Islet precursor cell (in vitro differentiated cells): ENCODE measurements at regions not wholly inside any gene's neighbourhood (a gene's known extent, or its start where the extent isn't known, plus 50 kb on each side); places are given as distances from the start of the nearest gene placed in this dataset.
"Not testable (repeated sequence)": the region's sequence is repeated elsewhere in the genome, so short reads cannot be mapped to it uniquely, and the experiment has no call there.

ENCODE experiments used
- DNase-seq: peaks from one replicate; pipeline ENCODE4 v3.0.0-alpha.2; 2018

GRCh38 chr14:27267876-27268275, 670.0 kb upstream of the NOVA1 start:
- no peak for DNase-seq

- no peak for DNase-seq
Observed at GRCh38 chr14:27270716-27271115, 672.9 kb upstream of the NOVA1 start.

- DNase-seq: no peak
Observed at GRCh38 chr14:27278341-27278740, 680.5 kb upstream of the NOVA1 start.

GRCh38 chr14:27305441-27305945, 707.7 kb upstream of the NOVA1 start:
- DNase-seq: no peak

- DNase-seq: not testable (repeated sequence)
Observed at GRCh38 chr14:27312730-27313129, 714.9 kb upstream of the NOVA1 start.

- DNase-seq: no peak
Observed at GRCh38 chr14:27314231-27314630, 716.4 kb upstream of the NOVA1 start.

- DNase-seq: no peak
Observed at GRCh38 chr14:27315477-27315876, 717.6 kb upstream of the NOVA1 start.

- DNase-seq: no peak
Observed at GRCh38 chr14:27315947-27316346, 718.1 kb upstream of the NOVA1 start.

GRCh38 chr14:27318774-27319420, 721.1 kb upstream of the NOVA1 start:
- no peak for DNase-seq

GRCh38 chr14:27320261-27320660, 722.4 kb upstream of the NOVA1 start:
- no peak for DNase-seq

GRCh38 chr14:27327095-27327494, 729.3 kb upstream of the NOVA1 start:
- DNase-seq: no peak

- no peak for DNase-seq
Observed at GRCh38 chr14:27338012-27338411, 740.2 kb upstream of the NOVA1 start.

GRCh38 chr14:27363036-27363435, 765.2 kb upstream of the NOVA1 start:
- not testable (repeated sequence) for DNase-seq

GRCh38 chr14:27366596-27366995, 768.8 kb upstream of the NOVA1 start:
- DNase-seq: no peak

GRCh38 chr14:27367345-27367744, 769.5 kb upstream of the NOVA1 start:
- no peak for DNase-seq

- DNase-seq: no peak
Observed at GRCh38 chr14:27370074-27370473, 772.2 kb upstream of the NOVA1 start.

GRCh38 chr14:27370775-27371174, 772.9 kb upstream of the NOVA1 start:
- DNase-seq: no peak

GRCh38 chr14:27371209-27371608, 773.4 kb upstream of the NOVA1 start:
- no peak for DNase-seq

- DNase-seq: no peak
Observed at GRCh38 chr14:27371868-27372267, 774.0 kb upstream of the NOVA1 start.

- DNase-seq: no peak
Observed at GRCh38 chr14:27372771-27373170, 774.9 kb upstream of the NOVA1 start.

- no peak for DNase-seq
Observed at GRCh38 chr14:27384124-27384523, 786.3 kb upstream of the NOVA1 start.

- no peak for DNase-seq
Observed at GRCh38 chr14:27386391-27386790, 788.6 kb upstream of the NOVA1 start.

- no peak for DNase-seq
Observed at GRCh38 chr14:27387463-27387862, 789.6 kb upstream of the NOVA1 start.

- DNase-seq: no peak
Observed at GRCh38 chr14:27389402-27389801, 791.6 kb upstream of the NOVA1 start.

- peak; percentile 52 for DNase-seq
Observed at GRCh38 chr14:27390155-27390554, 792.3 kb upstream of the NOVA1 start.
